Lower leg skin (tissue), 3 donors: ENCODE measurements at regions not wholly inside any gene's neighbourhood (a gene's known extent, or its start where the extent isn't known, plus 50 kb on each side); places are given as distances from the start of the nearest gene placed in this dataset.

ENCODE experiments used
- CTCF ChIP-seq, 3 donors: fragments of 450-650 bp; IDR thresholded peaks; one replicate each; pipeline ENCODE4 v1.5.1; 2016; ENCODE audit warnings: antibody characterized with exemption in 3 of 3, mild to moderate bottlenecking in 3 of 3, moderate library complexity in 2 of 3
- POLR2A ChIP-seq, 2 donors: fragments of 450-650 bp; IDR thresholded peaks; one replicate each; pipeline ENCODE4 v1.6.1; 2016 to 2017; ENCODE audit warnings: antibody characterized with exemption in 2 of 2, mild to moderate bottlenecking in 1 of 2, moderate library complexity in 1 of 2

GRCh38 chr12:107564946-107565345 is 120.7 kb upstream of the PWP1 start:
- TF ChIP-seq CTCF (IDR thresholded peaks at IDR 0.05) (no peak), POLR2A (IDR thresholded peaks at IDR 0.05) (no peak)
